Activated naive CD8-positive, alpha-beta T cell (primary cell): ENCODE measurements at regions not wholly inside any gene's neighbourhood (a gene's known extent, or its start where the extent isn't known, plus 50 kb on each side); places are given as distances from the start of the nearest gene placed in this dataset.

Experiments used
- H3K27ac Mint-ChIP-seq: one replicate; pipeline ENCODE4 v1.8.0; 2021; ENCODE audit warnings: mixed read lengths
- H3K27me3 Mint-ChIP-seq: one replicate; pipeline ENCODE4 v1.8.0; 2021; ENCODE audit warnings: mixed read lengths
- H3K36me3 Mint-ChIP-seq: one replicate; pipeline ENCODE4 v1.8.0; 2021; ENCODE audit warnings: mixed read lengths
- H3K4me1 Mint-ChIP-seq: one replicate; pipeline ENCODE4 v1.8.0; 2021; ENCODE audit warnings: low read depth, mixed read lengths
- H3K4me3 Mint-ChIP-seq: one replicate; pipeline ENCODE4 v1.8.0; 2021; ENCODE audit warnings: mild to moderate bottlenecking, mixed read lengths
- H3K9me3 Mint-ChIP-seq: one replicate; pipeline ENCODE4 v1.8.0; 2021; ENCODE audit warnings: low read depth, mixed read lengths

GRCh38 chr18:79579807-79580497, 99.7 kb upstream of the CTDP1 start:
- H3K4me1 Mint-ChIP-seq = peaks cover 17% of the 10 kb centered on the region
- H3K4me3 Mint-ChIP-seq = no peak overlapping the region
- H3K27me3 Mint-ChIP-seq = no peaks in the 10 kb centered on the region
- no peaks in the 10 kb centered on the region for H3K36me3 Mint-ChIP-seq
- no peak overlapping the region for H3K27ac Mint-ChIP-seq
- no peaks in the 10 kb centered on the region for H3K9me3 Mint-ChIP-seq

- Mint-ChIP-seq H3K9me3 (no peaks in the 10 kb centered on the region), H3K27me3 (no peaks in the 10 kb centered on the region), H3K4me3 (no peak overlapping the region), H3K27ac (no peak overlapping the region), H3K36me3 (no peaks in the 10 kb centered on the region), H3K4me1 (peaks cover 10% of the 10 kb centered on the region)
Observed at GRCh38 chr18:79580498-79581171, 99.0 kb upstream of the CTDP1 start.

- peaks cover 5% of the 10 kb centered on the region for H3K4me1 Mint-ChIP-seq
- no peaks in the 10 kb centered on the region for H3K9me3 Mint-ChIP-seq
- H3K36me3 Mint-ChIP-seq = no peaks in the 10 kb centered on the region
- H3K27ac Mint-ChIP-seq = no peak overlapping the region
- no peak overlapping the region for H3K4me3 Mint-ChIP-seq
- no peaks in the 10 kb centered on the region for H3K27me3 Mint-ChIP-seq
Observed at GRCh38 chr18:79581406-79581805, 98.2 kb upstream of the CTDP1 start.

- Mint-ChIP-seq H3K36me3 (no peaks in the 10 kb centered on the region), H3K27me3 (no peaks in the 10 kb centered on the region), H3K27ac (no peak overlapping the region), H3K4me1 (peaks cover 5% of the 10 kb centered on the region), H3K4me3 (no peak overlapping the region), H3K9me3 (no peaks in the 10 kb centered on the region)
Observed at GRCh38 chr18:79581911-79582310, 97.7 kb upstream of the CTDP1 start.

DNA sequence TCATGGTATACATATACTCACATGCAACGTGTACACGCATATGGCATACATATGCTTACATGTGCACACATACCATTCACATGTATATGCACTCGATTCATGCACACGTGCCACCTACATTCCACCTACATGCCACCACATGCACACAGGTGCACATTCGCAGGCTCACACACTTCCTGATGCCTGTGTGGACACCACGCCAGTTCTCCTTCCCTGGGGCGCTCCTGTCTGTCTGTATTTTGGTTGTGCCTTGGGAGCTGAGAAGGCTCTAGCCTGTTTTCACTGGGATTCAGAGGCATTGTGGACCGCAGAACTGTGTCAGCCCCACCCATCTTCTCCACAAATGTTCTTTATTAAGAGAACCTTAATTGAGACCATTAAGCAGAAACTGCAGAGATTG, 96.6 kb upstream of the CTDP1 start:
- no peaks in the 10 kb centered on the region for H3K27me3 Mint-ChIP-seq
- H3K4me1 Mint-ChIP-seq = peaks cover 4% of the 10 kb centered on the region
- H3K36me3 Mint-ChIP-seq = no peaks in the 10 kb centered on the region
- H3K27ac Mint-ChIP-seq = no peak overlapping the region
- H3K4me3 Mint-ChIP-seq = no peak overlapping the region
- H3K9me3 Mint-ChIP-seq = no peaks in the 10 kb centered on the region

DNA sequence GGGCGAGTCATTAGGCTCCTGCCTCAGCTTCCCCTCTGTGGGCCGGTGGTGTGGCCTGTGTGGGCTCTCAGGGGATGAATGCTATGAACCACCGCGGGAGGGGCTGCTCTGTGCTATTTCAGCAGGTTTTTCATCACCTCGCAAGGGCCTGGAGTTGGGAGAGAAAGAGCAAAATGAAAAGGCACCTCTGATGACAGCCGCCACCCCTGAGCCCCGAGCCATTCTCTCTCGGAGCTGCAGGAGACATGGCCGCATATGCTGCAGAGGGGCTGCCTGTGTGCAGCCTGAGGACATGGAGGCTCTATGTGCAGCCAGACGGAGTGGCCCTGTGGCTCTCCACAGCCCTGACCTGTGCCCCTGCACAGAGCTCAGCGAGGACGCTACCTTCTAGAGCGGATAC, 96.2 kb upstream of the CTDP1 start:
- Mint-ChIP-seq H3K4me1 (no peaks in the 10 kb centered on the region), H3K36me3 (no peaks in the 10 kb centered on the region), H3K27ac (no peak overlapping the region), H3K4me3 (no peak overlapping the region), H3K27me3 (no peaks in the 10 kb centered on the region), H3K9me3 (no peaks in the 10 kb centered on the region)

DNA sequence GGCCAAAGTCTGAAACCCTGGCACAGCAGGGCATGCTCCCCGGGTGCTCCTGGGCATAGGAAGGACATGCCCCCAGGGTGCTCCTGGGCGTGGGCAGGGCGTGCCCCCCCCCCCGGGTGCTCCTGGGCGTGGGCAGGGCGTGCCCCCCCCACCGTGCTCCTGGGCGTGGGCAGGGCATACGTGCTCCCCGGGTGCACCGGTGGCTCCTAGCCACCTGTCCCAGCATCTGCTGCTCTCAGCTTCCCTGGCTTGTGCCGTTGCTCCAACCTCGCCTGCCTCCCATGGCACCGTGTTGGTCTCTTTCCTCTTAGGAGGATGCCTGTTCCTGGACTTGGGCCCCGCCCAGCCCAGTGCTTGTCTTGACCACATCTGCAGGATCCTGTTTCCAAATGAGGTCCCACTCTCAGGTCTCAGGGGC, 95.6 kb upstream of the CTDP1 start:
- Mint-ChIP-seq H3K27ac (no peak overlapping the region), H3K36me3 (no peaks in the 10 kb centered on the region), H3K4me3 (no peak overlapping the region)

DNA sequence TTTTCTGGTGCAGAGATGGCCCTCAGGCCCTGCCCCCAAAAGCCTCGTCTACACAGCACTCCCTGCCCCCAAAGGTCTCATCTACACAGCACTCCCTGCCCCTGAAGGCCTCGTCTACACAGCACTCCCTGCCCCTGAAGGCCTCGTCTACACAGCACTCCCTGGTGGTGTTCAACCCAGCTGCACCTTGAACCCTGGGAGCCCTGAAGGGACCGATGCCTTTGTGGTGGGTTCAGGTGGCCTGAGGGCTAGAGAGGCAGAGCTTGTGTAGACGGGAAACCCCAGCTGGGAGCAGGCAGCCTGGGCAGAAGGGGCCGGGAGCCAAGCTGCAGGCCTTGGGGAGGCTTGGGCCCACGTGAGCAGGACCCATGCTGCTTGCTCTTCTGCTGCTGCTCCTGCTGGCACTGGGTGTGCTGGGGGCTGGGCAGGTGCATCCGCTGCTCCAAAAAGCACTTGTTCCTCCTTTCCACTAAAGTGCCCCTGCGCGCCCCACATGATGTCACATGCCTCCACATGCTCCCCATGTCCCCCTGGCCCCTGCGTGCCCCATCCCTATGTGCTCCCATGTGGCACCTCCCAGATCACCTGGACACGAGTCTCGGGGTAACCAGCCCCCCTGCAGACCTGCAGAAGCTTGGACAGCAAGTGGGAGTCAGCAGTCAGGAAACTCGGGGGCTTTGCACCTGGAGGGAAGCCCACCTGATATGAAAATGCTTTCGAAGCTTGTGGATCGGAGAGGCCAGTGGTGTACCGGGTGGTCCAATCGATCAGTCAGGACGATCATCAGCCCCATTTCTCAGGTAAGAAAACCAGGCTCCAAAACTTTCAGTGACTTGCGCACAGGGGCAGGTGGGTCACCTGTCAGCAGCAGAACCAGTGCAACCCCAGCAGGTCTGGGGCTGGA, 94.9 kb upstream of the CTDP1 start:
- Mint-ChIP-seq H3K27me3 (no peaks in the 10 kb centered on the region), H3K4me1 (no peaks in the 10 kb centered on the region), H3K4me3 (no peak overlapping the region), H3K27ac (no peak overlapping the region), H3K9me3 (no peaks in the 10 kb centered on the region), H3K36me3 (no peaks in the 10 kb centered on the region)

More for the DNA sequence above, 95.6 kb upstream of the CTDP1 start:
- Mint-ChIP-seq H3K4me1 (no peaks in the 10 kb centered on the region), H3K27me3 (no peaks in the 10 kb centered on the region), H3K9me3 (no peaks in the 10 kb centered on the region)

- Mint-ChIP-seq H3K9me3 (no peaks in the 10 kb centered on the region), H3K27me3 (no peaks in the 10 kb centered on the region), H3K4me3 (no peak overlapping the region), H3K27ac (no peak overlapping the region), H3K36me3 (no peaks in the 10 kb centered on the region), H3K4me1 (no peaks in the 10 kb centered on the region)
Observed at GRCh38 chr18:79585395-79586370, 93.9 kb upstream of the CTDP1 start.

GRCh38 chr18:79586436-79587225, 93.0 kb upstream of the CTDP1 start:
- Mint-ChIP-seq H3K9me3 (no peaks in the 10 kb centered on the region), H3K36me3 (no peaks in the 10 kb centered on the region), H3K4me1 (no peaks in the 10 kb centered on the region), H3K27me3 (no peaks in the 10 kb centered on the region), H3K4me3 (no peak overlapping the region), H3K27ac (no peak overlapping the region)

DNA sequence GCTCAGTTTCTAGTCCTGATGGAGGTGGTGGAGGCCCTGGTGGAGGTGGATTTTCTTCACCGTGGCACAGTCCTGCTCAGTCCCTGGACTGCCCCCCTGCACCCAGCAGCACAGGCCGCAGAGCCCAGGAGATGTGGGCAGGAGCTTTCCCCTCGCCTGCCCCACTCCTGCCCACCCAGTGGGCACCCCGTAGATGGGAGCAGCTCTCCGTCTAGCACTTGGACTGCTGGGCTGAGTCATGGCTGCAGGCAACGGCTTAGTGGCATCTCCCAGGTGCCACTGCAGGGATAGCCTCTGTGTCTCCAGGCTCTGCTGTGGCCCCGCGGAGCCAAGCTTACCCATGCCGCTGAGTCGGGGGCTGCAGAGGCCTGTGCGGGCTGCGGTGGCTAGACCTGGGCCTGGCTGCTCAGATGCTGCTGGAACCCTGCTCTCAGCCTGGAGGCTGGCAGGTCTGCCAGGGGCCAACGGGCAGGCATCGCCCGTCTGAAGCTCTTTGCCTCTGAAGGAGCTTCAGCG, 92.3 kb upstream of the CTDP1 start:
- Mint-ChIP-seq H3K36me3 (no peaks in the 10 kb centered on the region), H3K4me1 (no peaks in the 10 kb centered on the region), H3K9me3 (no peaks in the 10 kb centered on the region), H3K4me3 (no peak overlapping the region), H3K27ac (no peak overlapping the region), H3K27me3 (no peaks in the 10 kb centered on the region)

- H3K27ac Mint-ChIP-seq = no peak overlapping the region
- H3K9me3 Mint-ChIP-seq = peaks cover under 1% of the 10 kb centered on the region
- H3K4me1 Mint-ChIP-seq = no peaks in the 10 kb centered on the region
- H3K27me3 Mint-ChIP-seq = no peaks in the 10 kb centered on the region
- no peak overlapping the region for H3K4me3 Mint-ChIP-seq
- H3K36me3 Mint-ChIP-seq = no peaks in the 10 kb centered on the region
Observed at GRCh38 chr18:79587779-79588635, 91.6 kb upstream of the CTDP1 start.
